Activated naive CD8-positive, alpha-beta T cell treated with anti-CD3 and anti-CD28 coated beads, Interleukin-2, amount 10 ng/mL, durations not matched to agents 7 days and 5 days (primary cell): ENCODE measurements at regions not wholly inside any gene's neighbourhood (a gene's known extent, or its start where the extent isn't known, plus 50 kb on each side); places are given as distances from the start of the nearest gene placed in this dataset.
"Not testable (repeated sequence)": the region's sequence is repeated elsewhere in the genome, so short reads cannot be mapped to it uniquely, and the experiment has no call there.

Experiments used
- ATAC-seq: fragments of 150-1000 bp; cut with Tn5 transposase; one replicate; pipeline ENCODE4 v1.10.0; 2021; ENCODE audit warnings: low read depth, moderate library complexity
- POLR2A ChIA-PET: fragments of 350-600 bp; sonication (Branson Sonifier 250); formaldehyde crosslinking; loops from one replicate; lab custom pipeline; 2021; ENCODE audit warnings: antibody characterized with exemption; lab: Charles Lee
- DNase-seq: peaks from one replicate; pipeline ENCODE4 v3.0.0; 2021
- H3K27ac Mint-ChIP-seq: one replicate; pipeline ENCODE4 v1.8.0; 2022; ENCODE audit warnings: mild to moderate bottlenecking, mixed read lengths
- H3K27me3 Mint-ChIP-seq: one replicate; pipeline ENCODE4 v1.8.0; 2022; ENCODE audit warnings: mild to moderate bottlenecking, moderate library complexity, mixed read lengths
- H3K36me3 Mint-ChIP-seq: one replicate; pipeline ENCODE4 v1.8.0; 2021; ENCODE audit warnings: mild to moderate bottlenecking, mixed read lengths
- H3K4me1 Mint-ChIP-seq: one replicate; pipeline ENCODE4 v1.8.0; 2021; ENCODE audit warnings: mixed read lengths
- H3K4me3 Mint-ChIP-seq: one replicate; pipeline ENCODE4 v1.8.0; 2022; ENCODE audit warnings: mild to moderate bottlenecking, moderate library complexity, mixed read lengths
- H3K9me3 Mint-ChIP-seq: one replicate; pipeline ENCODE4 v1.8.0; 2021; ENCODE audit warnings: mixed read lengths

DNA sequence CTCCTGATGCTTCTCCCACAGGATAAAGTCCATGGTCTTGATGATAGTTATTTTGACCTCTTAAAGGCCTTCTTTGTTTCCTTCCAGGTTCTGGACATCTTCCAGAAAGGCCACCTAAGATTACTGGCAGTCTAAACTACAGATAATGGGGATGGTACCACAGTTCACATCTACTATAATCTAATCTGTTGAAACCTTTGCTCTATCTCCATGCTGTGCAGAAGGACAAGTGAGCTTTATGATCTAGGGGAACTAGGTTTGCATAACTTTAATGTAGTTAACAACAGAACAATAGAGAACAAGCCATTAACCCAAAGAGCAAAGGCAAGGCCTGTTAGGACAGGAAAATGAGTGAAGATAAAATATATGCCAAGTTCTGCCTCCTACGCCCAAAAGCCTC lies 103.9 kb upstream of the KLHL13 start:
- H3K27ac Mint-ChIP-seq = no peak overlapping the region
- H3K36me3 Mint-ChIP-seq = no peaks in the 10 kb centered on the region
- no peak for DNase-seq
- H3K4me1 Mint-ChIP-seq = no peaks in the 10 kb centered on the region
- no peak for ATAC-seq
- no peaks in the 10 kb centered on the region for H3K9me3 Mint-ChIP-seq
- H3K27me3 Mint-ChIP-seq = peaks cover 6% of the 10 kb centered on the region
- POLR2A ChIA-PET = no interaction called here
- no peak overlapping the region for H3K4me3 Mint-ChIP-seq

DNA sequence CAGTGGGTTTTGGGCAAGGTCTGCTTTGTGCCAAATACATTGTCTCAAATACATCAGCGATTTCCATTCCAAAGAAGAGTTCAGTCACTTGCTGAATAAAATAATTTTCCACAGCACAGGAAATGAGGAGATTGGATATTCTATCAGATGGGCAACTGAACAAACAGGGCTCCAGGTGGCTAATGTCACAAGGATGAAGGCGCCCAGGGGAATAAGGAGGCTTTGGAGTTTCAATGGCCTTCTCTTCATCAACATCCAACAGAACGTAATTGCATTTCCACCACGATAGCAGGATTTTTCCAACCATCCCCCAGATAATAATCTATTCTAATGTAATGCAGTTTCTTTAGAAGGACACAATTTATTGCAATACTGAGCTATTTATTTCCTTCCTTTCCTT lies 104.7 kb upstream of the KLHL13 start:
- H3K9me3 Mint-ChIP-seq = no peaks in the 10 kb centered on the region

DNA sequence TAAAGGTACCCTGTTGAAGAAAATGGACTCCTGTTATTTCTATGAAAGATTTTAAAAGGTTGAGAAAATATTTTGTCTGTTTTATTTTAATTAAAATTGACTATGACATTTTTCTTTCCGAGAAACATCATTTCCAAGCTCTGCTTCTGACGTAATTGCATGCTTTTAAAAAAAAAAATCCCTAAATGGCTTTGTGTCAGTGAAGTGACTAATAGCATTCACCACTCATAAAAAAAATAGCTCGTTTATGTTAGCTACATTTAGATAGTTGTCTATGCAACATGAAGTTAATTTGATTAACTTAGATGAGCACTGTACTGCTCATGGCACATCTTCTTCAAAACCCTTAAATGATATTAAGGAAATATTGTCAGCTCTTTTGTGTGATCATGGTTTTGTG lies 105.1 kb upstream of the KLHL13 start:
- no peak overlapping the region for H3K27ac Mint-ChIP-seq
- POLR2A ChIA-PET = no interaction called here
- DNase-seq (no peak), ATAC-seq (no peak)
- peaks cover 6% of the 10 kb centered on the region for H3K27me3 Mint-ChIP-seq
- H3K9me3 Mint-ChIP-seq = no peaks in the 10 kb centered on the region
- H3K4me1 Mint-ChIP-seq = no peaks in the 10 kb centered on the region
- no peak overlapping the region for H3K4me3 Mint-ChIP-seq
- no peaks in the 10 kb centered on the region for H3K36me3 Mint-ChIP-seq

More for the DNA sequence above, 104.7 kb upstream of the KLHL13 start:
- H3K4me1 Mint-ChIP-seq = no peaks in the 10 kb centered on the region
- H3K36me3 Mint-ChIP-seq = no peaks in the 10 kb centered on the region
- POLR2A ChIA-PET = no interaction called here
- peaks cover 6% of the 10 kb centered on the region for H3K27me3 Mint-ChIP-seq
- no peak for ATAC-seq
- H3K4me3 Mint-ChIP-seq = no peak overlapping the region
- H3K27ac Mint-ChIP-seq = no peak overlapping the region
- DNase-seq = no peak

DNA sequence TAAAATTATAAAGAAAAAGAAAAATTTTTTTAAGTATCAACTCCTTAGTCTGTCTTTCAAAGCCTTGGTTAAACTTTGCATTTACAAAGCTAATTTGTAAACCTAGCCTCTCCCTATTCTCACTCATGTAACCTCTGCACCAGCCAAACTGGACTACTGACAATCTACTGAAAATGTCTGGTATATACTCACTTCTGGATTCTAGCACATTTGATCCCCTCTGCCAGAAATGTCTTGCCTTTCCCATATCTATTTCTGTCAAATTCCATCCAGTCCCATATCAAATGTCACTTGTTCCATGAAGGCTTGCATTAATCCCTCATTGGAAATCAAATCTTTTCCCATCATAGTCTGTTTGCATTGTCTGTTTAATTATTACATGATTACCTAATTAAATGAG lies 105.8 kb upstream of the KLHL13 start:
- H3K36me3 Mint-ChIP-seq = no peaks in the 10 kb centered on the region
- POLR2A ChIA-PET = no interaction called here
- no peak overlapping the region for H3K27ac Mint-ChIP-seq
- DNase-seq = no peak
- H3K4me3 Mint-ChIP-seq = no peak overlapping the region
- no peak for ATAC-seq
- no peaks in the 10 kb centered on the region for H3K9me3 Mint-ChIP-seq
- no peaks in the 10 kb centered on the region for H3K4me1 Mint-ChIP-seq
- H3K27me3 Mint-ChIP-seq = peaks cover 6% of the 10 kb centered on the region

DNA sequence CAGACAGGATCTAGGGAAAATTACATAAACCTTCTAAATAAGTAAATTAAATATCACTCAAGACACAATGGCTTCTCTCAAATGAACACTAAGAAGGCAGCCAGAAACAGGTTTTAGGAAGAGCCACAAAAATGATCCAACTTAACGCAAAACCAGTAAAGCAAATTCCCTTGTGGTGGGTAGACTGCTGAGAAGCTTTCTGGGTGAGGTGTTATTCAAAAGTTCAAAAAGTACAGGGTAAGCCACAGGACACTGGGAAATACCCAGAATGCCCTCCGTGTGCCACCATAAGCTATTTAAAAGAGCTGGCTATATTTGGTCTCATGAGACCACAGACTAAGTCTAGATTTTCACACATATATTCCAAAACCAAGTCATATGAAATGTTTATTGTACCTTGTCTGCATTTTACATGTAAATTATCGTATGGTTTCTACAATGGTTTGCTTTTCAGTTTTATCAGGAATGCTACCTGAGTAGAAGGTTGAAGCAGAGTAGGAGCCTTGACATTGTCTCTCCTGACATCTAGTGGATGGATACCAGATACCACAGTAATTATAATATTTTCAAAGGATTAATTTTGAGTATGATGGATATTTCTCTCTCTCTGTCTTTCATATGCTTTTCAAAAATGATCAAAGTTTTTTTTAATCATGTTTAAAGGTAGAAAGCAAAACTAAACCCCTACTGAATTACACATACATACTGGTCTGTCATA lies 109.3 kb upstream of the KLHL13 start:
- Mint-ChIP-seq H3K27me3 (peaks cover 4% of the 10 kb centered on the region), H3K9me3 (no peaks in the 10 kb centered on the region), H3K36me3 (no peaks in the 10 kb centered on the region), H3K4me3 (no peak overlapping the region), H3K27ac (no peak overlapping the region), H3K4me1 (no peaks in the 10 kb centered on the region)
- DNase-seq (no peak), ATAC-seq (no peak)
- POLR2A ChIA-PET = no interaction called here

DNA sequence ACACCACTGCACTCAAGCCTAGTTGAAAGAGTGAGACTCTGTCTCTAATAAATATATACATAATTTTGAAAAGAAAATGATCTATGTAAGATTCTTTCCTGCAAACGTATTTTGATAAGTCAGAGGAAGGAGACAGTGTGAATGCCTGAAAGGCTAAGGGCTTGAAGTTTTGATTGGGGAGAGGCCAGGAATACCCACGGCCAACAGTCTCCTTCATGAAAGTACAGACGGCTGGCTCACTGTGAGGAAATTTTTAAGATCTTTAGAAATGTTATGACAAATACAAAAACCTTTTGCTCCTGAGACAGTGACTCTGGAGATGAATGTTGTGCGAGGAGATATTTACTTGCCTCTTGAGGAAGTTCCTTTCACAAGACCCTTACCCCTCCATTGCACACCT lies 111.4 kb upstream of the KLHL13 start:
- DNase-seq (no peak), ATAC-seq (no peak)
- H3K36me3 Mint-ChIP-seq = no peaks in the 10 kb centered on the region
- no peaks in the 10 kb centered on the region for H3K9me3 Mint-ChIP-seq
- no peak overlapping the region for H3K4me3 Mint-ChIP-seq
- no peak overlapping the region for H3K27ac Mint-ChIP-seq
- no peaks in the 10 kb centered on the region for H3K4me1 Mint-ChIP-seq
- peaks cover 2% of the 10 kb centered on the region for H3K27me3 Mint-ChIP-seq
- POLR2A ChIA-PET = no interaction called here

DNA sequence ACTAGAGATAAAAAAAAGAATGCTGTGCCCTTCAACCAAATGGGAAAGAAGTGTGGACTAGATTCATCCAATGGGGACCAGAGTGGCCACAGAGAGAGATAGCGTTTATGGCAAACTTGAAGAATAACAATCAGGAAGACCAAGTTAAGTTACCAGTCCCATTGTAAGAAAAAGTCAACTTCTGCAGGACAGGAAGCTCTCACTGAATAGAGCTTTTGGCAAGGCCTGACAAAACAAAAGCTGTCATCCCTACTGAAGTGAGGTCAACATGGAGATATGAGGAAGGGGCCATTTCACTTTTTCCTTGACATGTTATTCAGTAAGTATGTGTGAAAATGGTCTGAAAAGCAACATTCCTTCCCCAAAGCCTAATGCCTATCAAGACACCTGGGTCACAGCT lies 111.8 kb upstream of the KLHL13 start:
- H3K4me1 Mint-ChIP-seq = no peaks in the 10 kb centered on the region

DNA sequence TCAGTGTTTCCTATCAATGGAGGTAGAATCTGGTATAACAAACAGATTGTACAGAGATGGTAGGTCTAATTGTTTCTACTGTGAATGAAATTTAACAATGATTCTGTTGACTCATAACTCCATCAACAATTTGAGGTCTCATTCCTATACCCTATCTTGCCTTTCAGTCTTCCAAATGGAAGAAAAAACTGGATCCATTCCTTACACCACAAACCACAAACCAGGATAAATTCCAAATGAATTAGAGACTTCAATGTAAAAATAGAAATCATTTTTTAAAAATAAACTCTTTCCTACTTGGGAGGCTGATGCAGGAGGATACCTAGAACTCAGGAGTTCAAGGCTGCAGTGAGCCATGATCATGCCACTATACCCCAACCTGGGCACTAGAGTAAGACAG lies 114.4 kb upstream of the WDR44 start:
- H3K4me1 Mint-ChIP-seq = no peaks in the 10 kb centered on the region
- H3K4me3 Mint-ChIP-seq = no peak overlapping the region
- no peaks in the 10 kb centered on the region for H3K27me3 Mint-ChIP-seq
- no peaks in the 10 kb centered on the region for H3K36me3 Mint-ChIP-seq
- DNase-seq = no peak
- H3K9me3 Mint-ChIP-seq = no peaks in the 10 kb centered on the region
- POLR2A ChIA-PET = no interaction called here
- no peak for ATAC-seq
- H3K27ac Mint-ChIP-seq = no peak overlapping the region

More for the DNA sequence above, 111.8 kb upstream of the KLHL13 start:
- Mint-ChIP-seq H3K4me3 (no peak overlapping the region), H3K27me3 (peaks cover 2% of the 10 kb centered on the region), H3K36me3 (no peaks in the 10 kb centered on the region), H3K9me3 (no peaks in the 10 kb centered on the region), H3K27ac (no peak overlapping the region)
- DNase-seq (no peak), ATAC-seq (no peak)
- POLR2A ChIA-PET = no interaction called here

DNA sequence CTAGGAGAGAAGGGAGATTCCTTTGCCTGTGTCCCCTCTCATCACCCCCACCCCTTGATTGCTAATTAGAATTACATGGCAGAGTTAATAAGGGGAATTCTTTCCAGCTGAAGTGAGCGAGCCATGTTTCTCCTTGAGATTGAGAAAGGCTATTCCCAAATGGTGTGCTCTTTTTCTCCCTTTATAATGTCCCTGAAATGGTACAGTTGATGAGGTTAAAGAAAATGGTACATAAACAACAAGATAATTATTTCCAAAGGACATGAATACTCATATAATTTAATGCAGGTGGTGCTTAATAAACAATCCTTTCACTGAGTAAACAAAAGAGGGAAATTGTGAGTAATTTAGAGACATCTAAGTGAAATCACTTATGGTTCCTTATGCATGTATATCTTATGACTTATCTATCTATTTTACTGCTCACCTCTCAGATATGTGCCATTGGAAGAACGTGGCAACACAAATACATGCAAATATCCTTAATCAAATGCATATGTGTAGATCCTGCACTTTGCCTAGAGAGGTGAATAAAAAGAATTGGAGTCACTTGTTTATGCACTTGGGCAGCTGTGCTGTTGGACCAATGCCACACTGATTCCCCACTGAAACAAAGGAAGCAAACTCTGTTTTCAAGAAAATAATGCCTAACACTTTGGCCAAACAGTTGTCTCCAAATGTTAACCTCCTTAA lies 106.6 kb upstream of the WDR44 start:
- POLR2A ChIA-PET = no interaction called here
- no peaks in the 10 kb centered on the region for H3K4me1 Mint-ChIP-seq
- DNase-seq (no peak), ATAC-seq (no peak)
- no peaks in the 10 kb centered on the region for H3K36me3 Mint-ChIP-seq
- no peak overlapping the region for H3K27ac Mint-ChIP-seq
- H3K4me3 Mint-ChIP-seq = no peak overlapping the region
- no peaks in the 10 kb centered on the region for H3K9me3 Mint-ChIP-seq
- no peaks in the 10 kb centered on the region for H3K27me3 Mint-ChIP-seq

DNA sequence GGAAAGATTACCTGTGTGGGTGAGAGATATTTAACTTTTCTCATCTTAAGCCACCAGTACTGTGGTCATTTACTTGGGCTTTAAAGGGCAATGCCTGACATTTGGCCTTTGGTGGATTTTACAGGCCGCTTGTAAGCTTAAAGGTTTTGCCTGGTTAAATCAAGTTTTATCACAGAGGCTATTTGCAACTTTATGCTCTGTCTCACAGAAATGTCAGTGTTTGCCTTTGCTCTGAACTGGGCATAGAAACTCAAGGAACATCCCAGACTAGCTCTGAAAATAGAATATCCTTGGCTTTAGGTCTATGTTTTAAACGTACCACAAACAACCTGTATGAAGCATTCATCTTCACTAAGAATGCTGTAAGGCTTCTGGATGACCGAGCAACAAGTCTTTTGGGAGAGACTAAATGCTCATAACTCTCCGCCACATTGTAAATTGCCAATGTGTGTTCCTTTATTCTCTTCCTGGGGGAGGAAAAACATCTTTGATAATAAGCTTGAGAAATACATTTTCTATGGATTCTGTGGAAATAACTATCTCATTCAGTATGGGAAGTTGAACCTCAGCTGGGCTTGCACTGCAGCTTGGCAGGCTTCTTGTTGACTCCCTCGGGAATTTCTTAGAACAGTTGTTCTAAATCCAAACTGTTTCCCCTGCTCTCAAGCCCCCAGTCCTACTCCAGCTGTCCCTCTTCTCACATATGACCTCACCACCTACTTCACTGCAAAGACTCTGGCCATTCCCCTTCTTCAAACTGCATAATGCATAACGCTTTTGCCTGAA lies 105.8 kb upstream of the WDR44 start:
- Mint-ChIP-seq H3K36me3 (no peaks in the 10 kb centered on the region), H3K9me3 (no peaks in the 10 kb centered on the region), H3K27ac (no peak overlapping the region), H3K4me1 (no peaks in the 10 kb centered on the region), H3K4me3 (no peak overlapping the region), H3K27me3 (no peaks in the 10 kb centered on the region)
- DNase-seq (no peak), ATAC-seq (no peak)
- POLR2A ChIA-PET = no interaction called here

DNA sequence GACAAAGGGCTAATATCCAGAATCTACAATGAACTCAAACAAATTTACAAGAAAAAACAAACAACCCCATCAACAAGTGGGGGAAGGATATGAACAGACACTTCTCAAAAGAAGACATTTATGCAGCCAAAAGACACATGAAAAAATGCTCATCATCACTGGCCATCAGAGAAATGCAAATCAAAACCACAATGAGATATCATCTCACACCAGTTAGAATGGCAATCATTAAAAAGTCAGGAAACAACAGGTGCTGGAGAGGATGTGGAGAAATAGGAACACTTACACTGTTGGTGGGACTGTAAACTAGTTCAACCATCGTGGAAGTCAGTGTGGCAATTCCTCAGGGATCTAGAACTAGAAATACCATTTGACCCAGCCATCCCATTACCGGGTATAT lies 98.9 kb upstream of the WDR44 start:
- not testable (repeated sequence) for H3K27ac Mint-ChIP-seq, H3K4me1 Mint-ChIP-seq

DNA sequence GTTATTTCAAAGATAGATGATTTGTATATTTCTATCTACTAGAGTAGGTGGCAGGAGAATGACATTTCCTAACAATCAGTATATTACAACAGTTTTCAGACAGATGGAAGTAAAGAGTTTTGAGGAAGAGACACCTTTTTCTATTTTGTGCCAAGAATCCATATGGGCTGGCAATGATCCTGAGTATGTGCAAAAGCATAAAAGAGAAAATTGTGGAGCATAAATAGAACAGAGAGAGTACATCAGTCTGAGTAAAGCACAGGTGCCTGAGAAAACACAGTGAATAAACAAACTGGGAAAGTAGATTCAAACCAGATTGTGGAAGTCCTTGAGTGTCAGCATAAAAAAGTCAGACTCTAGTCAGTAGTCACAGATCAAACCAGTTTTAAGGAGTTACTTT lies 96.8 kb upstream of the WDR44 start:
- Mint-ChIP-seq H3K4me3 (no peak overlapping the region), H3K9me3 (no peaks in the 10 kb centered on the region), H3K36me3 (no peaks in the 10 kb centered on the region), H3K4me1 (no peaks in the 10 kb centered on the region), H3K27me3 (no peaks in the 10 kb centered on the region), H3K27ac (no peak overlapping the region)
- DNase-seq = no peak
- no peak for ATAC-seq
- POLR2A ChIA-PET = no interaction called here

More for the DNA sequence above, 98.9 kb upstream of the WDR44 start:
- H3K9me3 Mint-ChIP-seq, H3K36me3 Mint-ChIP-seq, ATAC-seq, POLR2A ChIA-PET, DNase-seq, H3K4me3 Mint-ChIP-seq, H3K27me3 Mint-ChIP-seq: not testable (repeated sequence)

DNA sequence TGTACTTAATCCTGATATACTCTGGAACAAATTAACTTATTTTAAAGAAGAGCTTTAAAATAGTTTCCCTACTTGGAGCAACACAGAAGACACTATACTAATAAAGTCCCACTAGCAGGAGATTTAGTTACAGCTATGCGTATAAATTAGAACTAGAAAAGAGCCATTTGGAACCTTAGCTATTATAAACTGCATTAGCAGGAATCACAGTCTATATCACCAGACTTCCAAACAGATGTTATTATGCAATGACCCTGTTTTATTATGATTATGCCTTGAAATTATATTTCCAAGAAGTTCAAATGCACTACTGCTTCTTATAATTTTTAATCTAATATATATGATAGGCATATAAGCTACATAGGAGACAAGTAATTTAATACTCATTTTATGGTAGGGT lies 95.5 kb upstream of the WDR44 start:
- Mint-ChIP-seq H3K4me1 (no peaks in the 10 kb centered on the region), H3K4me3 (no peak overlapping the region), H3K27me3 (no peaks in the 10 kb centered on the region), H3K36me3 (no peaks in the 10 kb centered on the region), H3K27ac (no peak overlapping the region), H3K9me3 (no peaks in the 10 kb centered on the region)
- DNase-seq (no peak), ATAC-seq (no peak)
- POLR2A ChIA-PET = no interaction called here

DNA sequence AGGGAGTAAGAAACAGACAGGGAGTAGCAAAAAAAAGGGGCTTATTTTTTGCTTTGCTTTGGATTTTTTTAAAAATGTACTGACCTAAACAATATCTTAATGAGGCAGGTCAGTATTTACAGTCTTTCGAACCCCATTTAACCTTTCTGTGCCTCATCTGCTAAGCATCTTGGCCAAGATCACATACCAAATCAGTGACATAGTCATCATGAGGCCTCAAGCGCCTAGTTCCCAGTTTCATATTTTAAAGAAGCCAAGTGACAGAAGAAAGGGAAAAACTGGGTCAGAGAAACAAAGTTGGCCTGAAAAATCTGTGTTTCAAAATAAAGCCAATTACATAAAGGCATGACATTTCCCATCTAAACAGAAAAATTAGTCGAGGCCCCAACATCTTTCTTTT lies 94.6 kb upstream of the WDR44 start:
- DNase-seq (no peak), ATAC-seq (no peak)
- Mint-ChIP-seq H3K9me3 (no peaks in the 10 kb centered on the region), H3K4me1 (no peaks in the 10 kb centered on the region), H3K4me3 (no peak overlapping the region), H3K36me3 (no peaks in the 10 kb centered on the region), H3K27me3 (no peaks in the 10 kb centered on the region), H3K27ac (no peak overlapping the region)
- POLR2A ChIA-PET = no interaction called here
